WTC11 (cell line): ENCODE measurements at regions not wholly inside any gene's neighbourhood (a gene's known extent, or its start where the extent isn't known, plus 50 kb on each side); places are given as distances from the start of the nearest gene placed in this dataset.

Source experiments
- ATAC-seq: fragments of 200-7000 bp; cut with Tn5 transposase; 2 replicates; pipeline ENCODE4 v1.10.0; 2021; ENCODE audit warnings: mild to moderate bottlenecking, moderate library complexity
- CTCF ChIA-PET: fragments of 300-600 bp; sonication (Branson Sonifier 250); formaldehyde crosslinking; loops from one replicate; lab custom pipeline; 2021; ENCODE audit warnings: antibody characterized with exemption; lab: Charles Lee
- POLR2A ChIA-PET: fragments of 350-600 bp; sonication (Branson Sonifier 250); formaldehyde crosslinking; loops from one replicate; lab custom pipeline; 2021; ENCODE audit warnings: antibody characterized with exemption; lab: Charles Lee
- DNase-seq: peaks from one replicate; pipeline ENCODE4 v3.0.0; 2021; ENCODE audit warnings: low spot score
- H3K27ac Mint-ChIP-seq: 2 replicates; pipeline ENCODE4 v1.8.0; 2021; ENCODE audit warnings: mixed read lengths
- H3K27me3 Mint-ChIP-seq: 2 replicates; pipeline ENCODE4 v1.8.0; 2021; ENCODE audit warnings: low read depth, mild to moderate bottlenecking, moderate library complexity, mixed read lengths
- H3K36me3 Mint-ChIP-seq: 2 replicates; pipeline ENCODE4 v1.8.0; 2021; ENCODE audit warnings: mixed read lengths
- H3K4me1 Mint-ChIP-seq: 2 replicates; pipeline ENCODE4 v1.8.0; 2022; ENCODE audit warnings: mixed read lengths
- H3K4me3 Mint-ChIP-seq: 2 replicates; pipeline ENCODE4 v1.8.0; 2021; ENCODE audit warnings: mild to moderate bottlenecking, moderate library complexity, mixed read lengths
- H3K9me3 Mint-ChIP-seq: 2 replicates; pipeline ENCODE4 v1.8.0; 2021; ENCODE audit warnings: mixed read lengths
- ATF2 ChIP-seq: sonication (generic); formaldehyde crosslinking; IDR thresholded peaks from 2 replicates; pipeline ENCODE4 v1.8.1; 2022; ENCODE audit warnings: low read depth, missing genetic modification reagents, borderline replicate concordance
- CREB1 ChIP-seq: sonication (generic); formaldehyde crosslinking; IDR thresholded peaks from 2 replicates; pipeline ENCODE4 v1.8.0; 2023; ENCODE audit warnings: mild to moderate bottlenecking, missing genetic modification reagents
- GRHL2 ChIP-seq: fragments of 250-450 bp; sonication (Bioruptor Pico); IDR thresholded peaks from 2 replicates; pipeline ENCODE4 v1.8.0; 2022; ENCODE audit warnings: mild to moderate bottlenecking, moderate library complexity; ENCODE audit not compliant: insufficient replicate concordance, severe bottlenecking
- JAZF1 ChIP-seq: fragments of 250-450 bp; sonication (Bioruptor Pico); IDR thresholded peaks from 2 replicates; pipeline ENCODE4 v1.9.0; 2021; ENCODE audit warnings: moderate library complexity, mild to moderate bottlenecking, inconsistent platforms
- KAT7 ChIP-seq: sonication (generic); formaldehyde crosslinking; IDR thresholded peaks from 2 replicates; pipeline ENCODE4 v1.8.1; 2023; ENCODE audit warnings: missing genetic modification reagents, mild to moderate bottlenecking, borderline replicate concordance
- MLX ChIP-seq: sonication (generic); formaldehyde crosslinking; IDR thresholded peaks from 2 replicates; pipeline ENCODE4 v1.8.1; 2023; ENCODE audit warnings: mild to moderate bottlenecking, missing genetic modification reagents, moderate library complexity
- MYBL2 ChIP-seq: sonication (generic); formaldehyde crosslinking; IDR thresholded peaks from 2 replicates; pipeline ENCODE4 v1.8.1; 2023; ENCODE audit warnings: mild to moderate bottlenecking, moderate library complexity, missing genetic modification reagents
- NR1H2 ChIP-seq: sonication (generic); formaldehyde crosslinking; IDR thresholded peaks from 2 replicates; pipeline ENCODE4 v1.9.0; 2021; ENCODE audit warnings: mild to moderate bottlenecking, moderate library complexity, missing genetic modification reagents
- SMAD3 ChIP-seq: sonication (generic); formaldehyde crosslinking; IDR thresholded peaks from 2 replicates; pipeline ENCODE4 v1.8.0; 2022; ENCODE audit warnings: missing genetic modification reagents, mild to moderate bottlenecking, borderline replicate concordance
- SP1 ChIP-seq: sonication (generic); formaldehyde crosslinking; conservative IDR thresholded peaks from 2 replicates; pipeline ENCODE4 v1.8.1; 2022; ENCODE audit warnings: missing genetic modification reagents
- USF2 ChIP-seq: sonication (generic); formaldehyde crosslinking; IDR thresholded peaks from 2 replicates; pipeline ENCODE4 v1.8.1; 2023; ENCODE audit warnings: mild to moderate bottlenecking, missing genetic modification reagents, moderate library complexity
- ZNF138 ChIP-seq: sonication (generic); formaldehyde crosslinking; conservative IDR thresholded peaks from 2 replicates; pipeline ENCODE4 v1.8.1; 2022; ENCODE audit warnings: mild to moderate bottlenecking, moderate library complexity, missing genetic modification reagents
- ZNF317 ChIP-seq: sonication (generic); formaldehyde crosslinking; IDR thresholded peaks from 2 replicates; pipeline ENCODE4 v1.8.1; 2023; ENCODE audit warnings: low read depth, mild to moderate bottlenecking, moderate library complexity, missing genetic modification reagents, borderline replicate concordance
- TF ChIP-seq, protein P1 (sequence below): sonication (generic); formaldehyde crosslinking; IDR thresholded peaks from 2 replicates; pipeline ENCODE4 v1.8.0; 2023; ENCODE audit warnings: missing genetic modification reagents
- TF ChIP-seq, protein P2 (sequence below): sonication (generic); formaldehyde crosslinking; IDR thresholded peaks from 2 replicates; pipeline ENCODE4 v1.8.1; 2023; ENCODE audit warnings: mild to moderate bottlenecking, missing genetic modification reagents, borderline replicate concordance
- TF ChIP-seq, protein P3 (sequence below): sonication (generic); formaldehyde crosslinking; IDR thresholded peaks from 2 replicates; pipeline ENCODE4 v1.8.1; 2023; ENCODE audit warnings: mild to moderate bottlenecking, missing genetic modification reagents

DNA sequence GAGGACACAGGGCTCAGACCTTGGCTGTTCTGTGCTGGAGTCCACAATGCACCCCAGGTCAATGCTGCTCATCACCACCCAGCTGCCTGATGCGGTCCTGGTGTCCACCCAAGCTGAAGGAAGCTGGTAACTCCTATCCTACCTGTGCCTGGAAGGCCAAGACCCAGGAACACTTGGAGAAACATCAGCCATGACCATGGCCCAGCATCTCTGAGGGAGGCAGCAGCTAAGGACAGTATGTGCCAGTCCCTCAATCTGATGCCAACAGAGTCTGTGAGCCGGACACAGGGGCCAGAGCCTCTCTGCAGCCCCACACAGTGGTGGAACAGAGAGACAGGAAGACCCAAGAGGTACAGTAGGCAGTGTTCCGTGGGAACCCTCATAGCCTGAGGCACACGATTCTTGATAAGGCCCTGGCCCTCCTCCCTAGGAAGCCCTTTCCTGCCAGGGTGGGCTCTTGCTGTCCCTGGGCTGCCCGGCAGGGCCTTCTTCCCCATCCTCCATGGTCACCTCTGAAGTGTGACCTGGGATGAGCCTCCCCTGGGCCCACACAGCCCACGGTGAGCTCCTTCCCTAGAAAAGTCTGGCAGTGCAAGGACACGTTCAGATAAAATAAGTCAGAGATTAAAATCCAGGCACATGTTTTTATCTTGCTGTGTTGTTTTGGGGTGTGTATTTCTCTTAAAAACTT is 170.7 kb downstream of the THBS2 start (continued):
- TF ChIP-seq ATF2 (CRISPR knock-in tag) (no peak), NR1H2 (no peak), GRHL2 (CRISPR knock-in tag) (no peak), SP1 (CRISPR knock-in tag) (no peak), SMAD3 (CRISPR knock-in tag) (no peak), USF2 (CRISPR knock-in tag) (no peak), ZNF317 (CRISPR knock-in tag) (no peak)
- TF ChIP-seq, protein P1, sequence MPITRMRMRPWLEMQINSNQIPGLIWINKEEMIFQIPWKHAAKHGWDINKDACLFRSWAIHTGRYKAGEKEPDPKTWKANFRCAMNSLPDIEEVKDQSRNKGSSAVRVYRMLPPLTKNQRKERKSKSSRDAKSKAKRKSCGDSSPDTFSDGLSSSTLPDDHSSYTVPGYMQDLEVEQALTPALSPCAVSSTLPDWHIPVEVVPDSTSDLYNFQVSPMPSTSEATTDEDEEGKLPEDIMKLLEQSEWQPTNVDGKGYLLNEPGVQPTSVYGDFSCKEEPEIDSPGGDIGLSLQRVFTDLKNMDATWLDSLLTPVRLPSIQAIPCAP (CRISPR knock-in tag), result no peak
- TF ChIP-seq, protein P2, sequence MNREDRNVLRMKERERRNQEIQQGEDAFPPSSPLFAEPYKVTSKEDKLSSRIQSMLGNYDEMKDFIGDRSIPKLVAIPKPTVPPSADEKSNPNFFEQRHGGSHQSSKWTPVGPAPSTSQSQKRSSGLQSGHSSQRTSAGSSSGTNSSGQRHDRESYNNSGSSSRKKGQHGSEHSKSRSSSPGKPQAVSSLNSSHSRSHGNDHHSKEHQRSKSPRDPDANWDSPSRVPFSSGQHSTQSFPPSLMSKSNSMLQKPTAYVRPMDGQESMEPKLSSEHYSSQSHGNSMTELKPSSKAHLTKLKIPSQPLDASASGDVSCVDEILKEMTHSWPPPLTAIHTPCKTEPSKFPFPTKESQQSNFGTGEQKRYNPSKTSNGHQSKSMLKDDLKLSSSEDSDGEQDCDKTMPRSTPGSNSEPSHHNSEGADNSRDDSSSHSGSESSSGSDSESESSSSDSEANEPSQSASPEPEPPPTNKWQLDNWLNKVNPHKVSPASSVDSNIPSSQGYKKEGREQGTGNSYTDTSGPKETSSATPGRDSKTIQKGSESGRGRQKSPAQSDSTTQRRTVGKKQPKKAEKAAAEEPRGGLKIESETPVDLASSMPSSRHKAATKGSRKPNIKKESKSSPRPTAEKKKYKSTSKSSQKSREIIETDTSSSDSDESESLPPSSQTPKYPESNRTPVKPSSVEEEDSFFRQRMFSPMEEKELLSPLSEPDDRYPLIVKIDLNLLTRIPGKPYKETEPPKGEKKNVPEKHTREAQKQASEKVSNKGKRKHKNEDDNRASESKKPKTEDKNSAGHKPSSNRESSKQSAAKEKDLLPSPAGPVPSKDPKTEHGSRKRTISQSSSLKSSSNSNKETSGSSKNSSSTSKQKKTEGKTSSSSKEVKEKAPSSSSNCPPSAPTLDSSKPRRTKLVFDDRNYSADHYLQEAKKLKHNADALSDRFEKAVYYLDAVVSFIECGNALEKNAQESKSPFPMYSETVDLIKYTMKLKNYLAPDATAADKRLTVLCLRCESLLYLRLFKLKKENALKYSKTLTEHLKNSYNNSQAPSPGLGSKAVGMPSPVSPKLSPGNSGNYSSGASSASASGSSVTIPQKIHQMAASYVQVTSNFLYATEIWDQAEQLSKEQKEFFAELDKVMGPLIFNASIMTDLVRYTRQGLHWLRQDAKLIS, result no peak

- no peak overlapping the region for H3K4me3 Mint-ChIP-seq
- no peak overlapping the region for H3K27ac Mint-ChIP-seq
- peaks cover 4% of the 10 kb centered on the region; the same call in 1 of the 2 replicates for H3K4me1 Mint-ChIP-seq
- CTCF ChIA-PET, result no interaction called here
- TF ChIP-seq, protein P3, sequence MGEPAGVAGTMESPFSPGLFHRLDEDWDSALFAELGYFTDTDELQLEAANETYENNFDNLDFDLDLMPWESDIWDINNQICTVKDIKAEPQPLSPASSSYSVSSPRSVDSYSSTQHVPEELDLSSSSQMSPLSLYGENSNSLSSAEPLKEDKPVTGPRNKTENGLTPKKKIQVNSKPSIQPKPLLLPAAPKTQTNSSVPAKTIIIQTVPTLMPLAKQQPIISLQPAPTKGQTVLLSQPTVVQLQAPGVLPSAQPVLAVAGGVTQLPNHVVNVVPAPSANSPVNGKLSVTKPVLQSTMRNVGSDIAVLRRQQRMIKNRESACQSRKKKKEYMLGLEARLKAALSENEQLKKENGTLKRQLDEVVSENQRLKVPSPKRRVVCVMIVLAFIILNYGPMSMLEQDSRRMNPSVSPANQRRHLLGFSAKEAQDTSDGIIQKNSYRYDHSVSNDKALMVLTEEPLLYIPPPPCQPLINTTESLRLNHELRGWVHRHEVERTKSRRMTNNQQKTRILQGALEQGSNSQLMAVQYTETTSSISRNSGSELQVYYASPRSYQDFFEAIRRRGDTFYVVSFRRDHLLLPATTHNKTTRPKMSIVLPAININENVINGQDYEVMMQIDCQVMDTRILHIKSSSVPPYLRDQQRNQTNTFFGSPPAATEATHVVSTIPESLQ (CRISPR knock-in tag), result no peak
- no peak for TF ChIP-seq NR1H2
- TF ChIP-seq JAZF1 (CRISPR knock-in tag), result no peak
- no peak for TF ChIP-seq ZNF138 (CRISPR knock-in tag)
- POLR2A ChIA-PET, result no interaction called here
- DNase-seq (no peak), ATAC-seq (no peak)
- H3K9me3 Mint-ChIP-seq, result peaks cover 25% of the 10 kb centered on the region
- H3K27me3 Mint-ChIP-seq, result no peaks in the 10 kb centered on the region
- peaks cover 3% of the 10 kb centered on the region for H3K36me3 Mint-ChIP-seq
Measured at GRCh38 chr6:169082093-169082492, 171.6 kb downstream of the THBS2 start.

- no peaks in the 10 kb centered on the region for H3K27me3 Mint-ChIP-seq
- CTCF ChIA-PET, result no interaction called here
Measured at GRCh38 chr6:169081248-169081647, 172.4 kb downstream of the THBS2 start.

More at GRCh38 chr6:169081248-169081647, 172.4 kb downstream of the THBS2 start:
- Mint-ChIP-seq H3K36me3 (no peaks in the 10 kb centered on the region; the same call in 1 of the 2 replicates), H3K4me1 (peaks cover under 1% of the 10 kb centered on the region; the same call in 1 of the 2 replicates)
- ATAC-seq, result no peak
- no peak for TF ChIP-seq KAT7
- no peak for TF ChIP-seq GRHL2 (CRISPR knock-in tag)
- no peak for TF ChIP-seq USF2 (CRISPR knock-in tag)
- TF ChIP-seq CREB1 (CRISPR knock-in tag), result no peak
- TF ChIP-seq MLX, result no peak
- no peak for TF ChIP-seq MYBL2 (CRISPR knock-in tag)
- TF ChIP-seq, all 79 proteins: peak for 0
- Mint-ChIP-seq H3K27ac (no peak overlapping the region), H3K4me3 (no peak overlapping the region), H3K9me3 (peaks cover 21% of the 10 kb centered on the region)
- no peak for DNase-seq
- POLR2A ChIA-PET, result no interaction called here
